Hippocampal formation (tissue), 2 donors: ENCODE measurements at regions not wholly inside any gene's neighbourhood (a gene's known extent, or its start where the extent isn't known, plus 50 kb on each side); places are given as distances from the start of the nearest gene placed in this dataset.
"Not testable (repeated sequence)": the region's sequence is repeated elsewhere in the genome, so short reads cannot be mapped to it uniquely, and the experiment has no call there.

ENCODE experiments used
- DNase-seq, 2 donors: peaks; one replicate each; lab custom pipeline; 2025; lab: John Stamatoyannopoulos, UW

GRCh38 chr6:27854421-27854820, 57.8 kb downstream of the OR2B2 start:
- DNase-seq: no peak

- no peak for DNase-seq
Observed at GRCh38 chr6:27851440-27851839, 60.8 kb downstream of the OR2B2 start.

- not testable (repeated sequence) for DNase-seq
Observed at GRCh38 chr6:27849001-27849400, 63.2 kb downstream of the OR2B2 start.

- no peak for DNase-seq
Observed at GRCh38 chr6:27847706-27848105, 64.5 kb downstream of the OR2B2 start.

- no peak for DNase-seq
Observed at GRCh38 chr6:27840572-27840971, 71.6 kb downstream of the OR2B2 start.

- DNase-seq: no peak
Observed at GRCh38 chr6:27839626-27840475, 72.3 kb downstream of the OR2B2 start.

- peak in 1 of 2 donors; percentile 22 for DNase-seq
Observed at GRCh38 chr6:27838945-27839625, 73.1 kb downstream of the OR2B2 start.

- DNase-seq: peak; percentile 49 to 89
Observed at GRCh38 chr6:27838058-27838944, 73.9 kb downstream of the OR2B2 start.

GRCh38 chr6:27837625-27838057, 74.6 kb downstream of the OR2B2 start:
- no peak for DNase-seq

GRCh38 chr6:27836783-27837624, 75.2 kb downstream of the OR2B2 start:
- peak; percentile 9 to 58 for DNase-seq

- no peak for DNase-seq
Observed at GRCh38 chr6:27836141-27836782, 75.9 kb downstream of the OR2B2 start.

GRCh38 chr6:27834879-27835549, 77.2 kb downstream of the OR2B2 start:
- DNase-seq: no peak

GRCh38 chr6:27834384-27834783, 77.8 kb downstream of the OR2B2 start:
- no peak for DNase-seq

- DNase-seq: not testable (repeated sequence)
Observed at GRCh38 chr6:27831434-27832081, 80.6 kb downstream of the OR2B2 start.

- not testable (repeated sequence) for DNase-seq
Observed at GRCh38 chr6:27830600-27831433, 81.4 kb downstream of the OR2B2 start.

GRCh38 chr6:27830212-27830599, 82.0 kb downstream of the OR2B2 start:
- DNase-seq: no peak

- DNase-seq: no peak
Observed at GRCh38 chr6:27829453-27830211, 82.6 kb downstream of the OR2B2 start.

- DNase-seq: not testable (repeated sequence)
Observed at GRCh38 chr6:27827477-27827876, 84.7 kb downstream of the OR2B2 start.
